ENCODE measurements at regions not wholly inside any gene's neighbourhood (a gene's known extent, or its start where the extent isn't known, plus 50 kb on each side); places are given as distances from the start of the nearest gene placed in this dataset.

DNA sequence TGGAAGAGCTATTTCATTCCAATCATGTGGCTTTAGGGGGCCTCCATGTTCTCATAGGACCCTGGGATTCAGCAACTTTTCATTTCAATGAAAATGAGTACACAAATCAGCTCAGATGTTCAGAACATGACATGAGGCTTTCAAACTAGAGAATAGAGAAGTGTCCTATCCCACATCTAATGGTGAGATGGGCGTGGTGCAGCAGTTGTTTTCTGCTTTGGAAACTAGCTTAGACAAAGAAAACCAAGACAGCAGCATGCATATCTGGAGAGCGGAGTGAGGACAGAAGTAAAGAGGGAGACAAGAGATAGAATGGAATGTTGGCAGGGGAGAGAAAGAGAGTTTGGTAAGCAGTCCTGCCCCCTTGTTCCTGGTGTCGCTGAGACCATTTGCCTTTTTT is 1009.1 kb upstream of the IGFBP7 start:
- BruUV-seq (replicated peaks), result no TSS peak
- H3K9me3 ChIP-seq (ENCODE audit: low read length), result no peaks in the 10 kb centered on the region
- no peaks in the 10 kb centered on the region for H3K4me1 ChIP-seq (ENCODE audit: insufficient read depth, low read length)
- H3K27me3 ChIP-seq (ENCODE audit: low read length), result peaks cover 14% of the 10 kb centered on the region; the same call in 1 of the 2 replicates
- H3K36me3 ChIP-seq (ENCODE audit: low read depth, low read length), result no peaks in the 10 kb centered on the region
- ATAC-seq (no peak), DNase-seq (no peak)
- intact Hi-C loops (cut with micrococcal nuclease), result no loop called here
- no peaks in the 10 kb centered on the region for H4K20me1 ChIP-seq (ENCODE audit: low read length)
- no peak overlapping the region for H3K4me3 ChIP-seq (ENCODE audit: low read length)
- H3F3A ChIP-seq (ENCODE audit: low read length, unreplicated experiment), result no peaks in the 10 kb centered on the region
- no peak for TF ChIP-seq EZH2 (IDR thresholded peaks at IDR 0.05; ENCODE audit: low read length, unreplicated experiment)
- no peak for TF ChIP-seq EZH2phosphoT487 (IDR thresholded peaks at IDR 0.05; ENCODE audit: borderline replicate concordance, low read length)
- TF ChIP-seq, protein P1, sequence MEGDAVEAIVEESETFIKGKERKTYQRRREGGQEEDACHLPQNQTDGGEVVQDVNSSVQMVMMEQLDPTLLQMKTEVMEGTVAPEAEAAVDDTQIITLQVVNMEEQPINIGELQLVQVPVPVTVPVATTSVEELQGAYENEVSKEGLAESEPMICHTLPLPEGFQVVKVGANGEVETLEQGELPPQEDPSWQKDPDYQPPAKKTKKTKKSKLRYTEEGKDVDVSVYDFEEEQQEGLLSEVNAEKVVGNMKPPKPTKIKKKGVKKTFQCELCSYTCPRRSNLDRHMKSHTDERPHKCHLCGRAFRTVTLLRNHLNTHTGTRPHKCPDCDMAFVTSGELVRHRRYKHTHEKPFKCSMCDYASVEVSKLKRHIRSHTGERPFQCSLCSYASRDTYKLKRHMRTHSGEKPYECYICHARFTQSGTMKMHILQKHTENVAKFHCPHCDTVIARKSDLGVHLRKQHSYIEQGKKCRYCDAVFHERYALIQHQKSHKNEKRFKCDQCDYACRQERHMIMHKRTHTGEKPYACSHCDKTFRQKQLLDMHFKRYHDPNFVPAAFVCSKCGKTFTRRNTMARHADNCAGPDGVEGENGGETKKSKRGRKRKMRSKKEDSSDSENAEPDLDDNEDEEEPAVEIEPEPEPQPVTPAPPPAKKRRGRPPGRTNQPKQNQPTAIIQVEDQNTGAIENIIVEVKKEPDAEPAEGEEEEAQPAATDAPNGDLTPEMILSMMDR (conservative IDR thresholded peaks at IDR 0.05; ENCODE audit: low read depth, low read length), result no peak
- no peak overlapping the region for H2AFZ ChIP-seq (ENCODE audit: low read length)
- no peaks in the 10 kb centered on the region; the same call in 1 of the 2 replicates for H3K9me2 ChIP-seq (replicated peaks; ENCODE audit: low read length)
- ChIA-PET CTCF (no interaction called here), POLR2A (ENCODE audit: unreplicated experiment) (no interaction called here)
- H3K9ac ChIP-seq (ENCODE audit: low read length), result no peak overlapping the region
- H3K27ac ChIP-seq (ENCODE audit: low read length), result no peak overlapping the region
- H3K79me2 ChIP-seq (ENCODE audit: low read length), result no peaks in the 10 kb centered on the region
- no peak overlapping the region for H3K4me2 ChIP-seq (ENCODE audit: low read length)

DNA sequence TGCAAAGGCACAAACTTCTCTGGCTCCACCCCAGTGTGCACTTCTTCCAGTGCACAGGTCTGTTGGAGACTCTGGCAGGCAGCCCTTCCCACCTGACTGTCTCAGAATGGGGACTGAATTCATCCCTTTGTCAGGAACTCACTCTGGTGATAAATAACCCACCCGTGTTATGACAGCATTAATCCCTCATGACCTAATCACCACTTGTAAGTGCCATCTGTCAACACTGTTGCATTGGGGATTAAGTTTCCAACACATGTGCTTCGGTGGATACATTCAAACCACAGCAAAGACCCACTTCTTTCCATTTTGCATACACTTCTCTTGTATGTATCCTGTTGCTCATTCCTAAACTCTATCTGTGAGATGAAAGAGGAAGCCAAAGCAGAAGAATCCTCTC is 1002.9 kb upstream of the IGFBP7 start:
- H3K27me3 ChIP-seq (ENCODE audit: low read length), result 0 out of 2 replicates have a peak, but pooled peaks cover 4% of the 10 kb centered on the region
- CTCF ChIA-PET, result no interaction called here

DNA sequence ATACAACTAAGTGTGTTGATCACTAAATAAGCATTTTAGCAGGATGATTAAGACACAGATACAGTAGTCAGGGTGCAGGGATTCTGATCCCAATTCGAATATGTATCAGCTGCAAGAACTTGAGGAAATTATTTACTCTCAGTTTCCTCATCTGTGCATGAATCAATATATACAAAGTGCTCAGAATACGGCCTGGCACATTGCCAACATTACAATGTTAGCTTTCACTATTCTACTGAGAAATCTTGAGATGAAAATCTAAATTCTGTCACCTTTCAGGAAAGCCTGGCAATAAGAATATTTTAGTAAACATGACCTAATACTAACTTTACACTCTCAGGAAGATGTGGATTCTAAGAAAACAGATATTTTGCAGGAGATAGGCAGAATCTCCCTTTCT is 1001.6 kb upstream of the IGFBP7 start:
- Histone ChIP-seq H3K9ac (ENCODE audit: low read length) (no peak overlapping the region), H3K9me3 (ENCODE audit: low read length) (no peaks in the 10 kb centered on the region), H3F3A (ENCODE audit: low read length, unreplicated experiment) (no peaks in the 10 kb centered on the region), H3K9me2 (replicated peaks; ENCODE audit: low read length) (no peaks in the 10 kb centered on the region; the same call in 1 of the 2 replicates), H3K79me2 (ENCODE audit: low read length) (no peaks in the 10 kb centered on the region), H3K36me3 (ENCODE audit: low read depth, low read length) (no peaks in the 10 kb centered on the region), H3K4me3 (ENCODE audit: low read length) (no peak overlapping the region), H3K4me2 (ENCODE audit: low read length) (no peak overlapping the region), H3K4me1 (ENCODE audit: insufficient read depth, low read length) (no peaks in the 10 kb centered on the region), H2AFZ (ENCODE audit: low read length) (no peak overlapping the region), H4K20me1 (ENCODE audit: low read length) (no peaks in the 10 kb centered on the region), H3K27me3 (ENCODE audit: low read length) (no peaks in the 10 kb centered on the region), H3K27ac (ENCODE audit: low read length) (no peak overlapping the region)
- ChIA-PET POLR2A (ENCODE audit: unreplicated experiment) (no interaction called here), CTCF (no interaction called here)
- ATAC-seq (no peak), DNase-seq (no peak)
- intact Hi-C loops (cut with micrococcal nuclease), result no loop called here
- no peak for TF ChIP-seq EZH2phosphoT487 (IDR thresholded peaks at IDR 0.05; ENCODE audit: borderline replicate concordance, low read length)
- TF ChIP-seq, protein P1 (conservative IDR thresholded peaks at IDR 0.05; ENCODE audit: low read depth, low read length), result no peak
- no peak for TF ChIP-seq EZH2 (IDR thresholded peaks at IDR 0.05; ENCODE audit: low read length, unreplicated experiment)
- no TSS peak for BruUV-seq (replicated peaks)

More for the DNA sequence above, 1002.9 kb upstream of the IGFBP7 start:
- no TSS peak for BruUV-seq (replicated peaks)
- Histone ChIP-seq H3K9me3 (ENCODE audit: low read length) (no peaks in the 10 kb centered on the region), H3K36me3 (ENCODE audit: low read depth, low read length) (no peaks in the 10 kb centered on the region), H3K4me3 (ENCODE audit: low read length) (no peak overlapping the region), H3K27ac (ENCODE audit: low read length) (no peak overlapping the region), H3K79me2 (ENCODE audit: low read length) (no peaks in the 10 kb centered on the region), H3K9ac (ENCODE audit: low read length) (no peak overlapping the region), H2AFZ (ENCODE audit: low read length) (no peak overlapping the region), H3F3A (ENCODE audit: low read length, unreplicated experiment) (no peaks in the 10 kb centered on the region), H3K4me2 (ENCODE audit: low read length) (no peak overlapping the region), H3K9me2 (replicated peaks; ENCODE audit: low read length) (no peaks in the 10 kb centered on the region; the same call in 1 of the 2 replicates), H3K4me1 (ENCODE audit: insufficient read depth, low read length) (no peaks in the 10 kb centered on the region), H4K20me1 (ENCODE audit: low read length) (no peaks in the 10 kb centered on the region)
- intact Hi-C loops (cut with micrococcal nuclease), result no loop called here
- POLR2A ChIA-PET (ENCODE audit: unreplicated experiment), result no interaction called here
- ATAC-seq (no peak), DNase-seq (no peak)
- TF ChIP-seq EZH2phosphoT487 (IDR thresholded peaks at IDR 0.05; ENCODE audit: borderline replicate concordance, low read length), result no peak
- TF ChIP-seq, protein P1 (conservative IDR thresholded peaks at IDR 0.05; ENCODE audit: low read depth, low read length), result no peak
- no peak for TF ChIP-seq EZH2 (IDR thresholded peaks at IDR 0.05; ENCODE audit: low read length, unreplicated experiment)

Data from PC-3 (cell line).